ENCODE measurements at regions not wholly inside any gene's neighbourhood (a gene's known extent, or its start where the extent isn't known, plus 50 kb on each side); places are given as distances from the start of the nearest gene placed in this dataset.

- no peak for TF ChIP-seq POLR2A (IDR thresholded peaks at IDR 0.05; ENCODE audit: low read depth, low read length)
- no peak for TF ChIP-seq TAF1 (IDR thresholded peaks at IDR 0.05; ENCODE audit: borderline replicate concordance, low read depth, low read length)
Observed at GRCh38 chr16:61181982-61182381, 854.3 kb downstream of the CDH8 start.

Measured in GM12892 (cell line).